Panc1 (cell line): ENCODE measurements at regions not wholly inside any gene's neighbourhood (a gene's known extent, or its start where the extent isn't known, plus 50 kb on each side); places are given as distances from the start of the nearest gene placed in this dataset.

ENCODE experiments used
- SIN3A ChIP-seq: IDR thresholded peaks from 2 replicates; pipeline ENCODE4 v1.6.1; 2012; ENCODE audit warnings: low read depth, mild to moderate bottlenecking, low read length, moderate library complexity, borderline replicate concordance; ENCODE audit not compliant: insufficient read depth
- TF ChIP-seq, protein P1 (sequence below): fragments of 450-650 bp; IDR thresholded peaks from 2 replicates; pipeline ENCODE4 v1.5.1; 2017; ENCODE audit warnings: mild to moderate bottlenecking

DNA sequence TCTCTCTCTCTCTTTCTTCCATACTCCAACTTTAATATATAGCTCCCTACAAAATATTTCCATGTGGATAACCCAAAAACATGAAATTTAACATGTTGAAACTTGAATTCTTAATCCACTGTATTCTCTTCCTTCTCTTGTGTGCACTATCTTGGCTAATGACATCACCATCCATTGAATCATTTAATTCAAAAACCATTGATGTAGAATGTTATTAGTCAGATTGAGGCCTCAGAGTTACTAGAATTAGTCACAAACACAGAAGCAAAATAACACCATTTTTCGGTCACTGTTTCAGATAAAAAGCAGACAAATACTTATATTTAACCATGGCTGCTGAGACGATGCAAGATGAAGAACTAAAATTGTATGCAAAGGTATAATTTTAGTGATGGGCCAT lies 256.9 kb upstream of the LRRC3B start:
- TF ChIP-seq, protein P1, sequence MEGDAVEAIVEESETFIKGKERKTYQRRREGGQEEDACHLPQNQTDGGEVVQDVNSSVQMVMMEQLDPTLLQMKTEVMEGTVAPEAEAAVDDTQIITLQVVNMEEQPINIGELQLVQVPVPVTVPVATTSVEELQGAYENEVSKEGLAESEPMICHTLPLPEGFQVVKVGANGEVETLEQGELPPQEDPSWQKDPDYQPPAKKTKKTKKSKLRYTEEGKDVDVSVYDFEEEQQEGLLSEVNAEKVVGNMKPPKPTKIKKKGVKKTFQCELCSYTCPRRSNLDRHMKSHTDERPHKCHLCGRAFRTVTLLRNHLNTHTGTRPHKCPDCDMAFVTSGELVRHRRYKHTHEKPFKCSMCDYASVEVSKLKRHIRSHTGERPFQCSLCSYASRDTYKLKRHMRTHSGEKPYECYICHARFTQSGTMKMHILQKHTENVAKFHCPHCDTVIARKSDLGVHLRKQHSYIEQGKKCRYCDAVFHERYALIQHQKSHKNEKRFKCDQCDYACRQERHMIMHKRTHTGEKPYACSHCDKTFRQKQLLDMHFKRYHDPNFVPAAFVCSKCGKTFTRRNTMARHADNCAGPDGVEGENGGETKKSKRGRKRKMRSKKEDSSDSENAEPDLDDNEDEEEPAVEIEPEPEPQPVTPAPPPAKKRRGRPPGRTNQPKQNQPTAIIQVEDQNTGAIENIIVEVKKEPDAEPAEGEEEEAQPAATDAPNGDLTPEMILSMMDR = no peak
- no peak for TF ChIP-seq SIN3A
